SU-DHL-6 (cell line): ENCODE measurements at regions not wholly inside any gene's neighbourhood (a gene's known extent, or its start where the extent isn't known, plus 50 kb on each side); places are given as distances from the start of the nearest gene placed in this dataset.
"Not testable (repeated sequence)": the region's sequence is repeated elsewhere in the genome, so short reads cannot be mapped to it uniquely, and the experiment has no call there.

ENCODE experiments used
- H2AFZ ChIP-seq: fragments of 200-600 bp; sonication (generic); 2 replicates; pipeline ENCODE4 v1.6.1; 2014; ENCODE audit warnings: low read depth, mild to moderate bottlenecking, moderate library complexity, mixed read lengths, antibody characterized with exemption, low read length; ENCODE audit not compliant: severe bottlenecking
- H3F3A ChIP-seq: fragments of 200-600 bp; shearing (Covaris generic); 2 replicates; pipeline ENCODE4 v1.6.0; 2016; ENCODE audit warnings: antibody characterized with exemption, mild to moderate bottlenecking; ENCODE audit not compliant: insufficient read depth
- H3K27ac ChIP-seq: fragments of 200-600 bp; sonication (generic); 2 replicates; pipeline ENCODE4 v1.5.1; 2016; ENCODE audit warnings: low read depth, mild to moderate bottlenecking, low read length, moderate library complexity, mixed read lengths
- H3K27me3 ChIP-seq: fragments of 200-600 bp; sonication (generic), shearing (Covaris generic); 2 replicates; pipeline ENCODE4 v1.6.0; 2014; ENCODE audit warnings: mild to moderate bottlenecking, low read length
- H3K36me3 ChIP-seq: fragments of 200-600 bp; sonication (generic); 2 replicates; pipeline ENCODE4 v1.6.1; 2014; ENCODE audit warnings: mild to moderate bottlenecking, low read length, mixed read lengths
- H3K4me2 ChIP-seq: fragments of 300-600, 200-600 bp; shearing (Covaris generic), sonication (generic); 2 replicates; pipeline ENCODE4 v1.6.0; 2014; ENCODE audit warnings: low read length, low read depth, mild to moderate bottlenecking; ENCODE audit not compliant: poor library complexity, severe bottlenecking
- H3K4me3 ChIP-seq: fragments of 200-600 bp; sonication (generic); 2 replicates; pipeline ENCODE4 v1.5.1; 2014; ENCODE audit warnings: antibody characterized with exemption, low read length, mild to moderate bottlenecking, mixed read lengths; ENCODE audit not compliant: insufficient read depth, poor library complexity, severe bottlenecking
- H3K79me2 ChIP-seq: fragments of 200-600 bp; sonication (generic); 2 replicates; pipeline ENCODE4 v1.6.1; 2014; ENCODE audit warnings: mild to moderate bottlenecking, low read length, moderate library complexity; ENCODE audit not compliant: insufficient read depth
- H3K9ac ChIP-seq: fragments of 200-600 bp; sonication (generic); 2 replicates; pipeline ENCODE4 v1.7.0; 2014; ENCODE audit warnings: mild to moderate bottlenecking, low read length
- H3K9me2 ChIP-seq: fragments of 200-600 bp; sonication (generic); replicated peaks from 2 replicates; pipeline ENCODE4 v1.6.1; 2014; ENCODE audit warnings: low read length; ENCODE audit not compliant: insufficient read depth
- H3K9me3 ChIP-seq: fragments of 200-600 bp; sonication (generic); 2 replicates; pipeline ENCODE4 v1.6.1; 2014; ENCODE audit warnings: low read length, mixed read lengths; ENCODE audit not compliant: insufficient read depth
- H4K20me1 ChIP-seq: fragments of 200-600 bp; sonication (generic); 2 replicates; pipeline ENCODE4 v1.6.1; 2014; ENCODE audit warnings: low read depth, mild to moderate bottlenecking, antibody characterized with exemption, low read length, moderate library complexity, mixed read lengths
- EZH2phosphoT487 ChIP-seq: fragments of 200-600 bp; sonication (generic), shearing (Covaris generic); conservative IDR thresholded peaks from 2 replicates; pipeline ENCODE4 v1.6.1; 2018; ENCODE audit warnings: mild to moderate bottlenecking, antibody characterized with exemption, low read length, moderate library complexity, mixed read lengths
- TF ChIP-seq, protein P1 (sequence below): fragments of 200-600 bp; sonication (generic); IDR thresholded peaks from one replicate; pipeline ENCODE4 v1.5.1; 2017; ENCODE audit warnings: antibody characterized with exemption, mild to moderate bottlenecking, low read length, moderate library complexity; ENCODE audit not compliant: insufficient read depth, poor library complexity, severe bottlenecking

DNA sequence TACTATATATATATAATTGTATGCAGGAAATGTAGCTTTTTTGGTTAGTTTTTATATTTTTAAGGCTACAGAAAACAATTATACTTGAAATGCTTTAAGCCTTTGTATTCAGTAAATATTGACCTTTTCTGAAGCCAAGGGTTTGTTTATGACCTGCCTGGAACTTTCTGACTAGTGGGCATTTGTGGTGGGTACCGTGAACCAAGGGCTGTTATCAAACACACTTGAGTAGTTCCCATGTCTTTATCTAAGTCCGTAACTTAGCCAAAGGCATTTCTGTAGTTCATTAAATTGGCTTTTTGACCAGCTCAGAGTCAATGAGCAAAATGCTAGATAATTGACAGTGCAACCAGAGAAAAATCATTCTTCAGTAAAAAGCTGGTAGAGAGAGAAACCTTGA, 1444.2 kb upstream of the SLC10A2 start:
- Histone ChIP-seq H3K9me2 (no peaks in the 10 kb centered on the region), H2AFZ (no peak overlapping the region), H3K27me3 (no peaks in the 10 kb centered on the region), H4K20me1 (no peaks in the 10 kb centered on the region), H3K4me2 (no peak overlapping the region), H3K36me3 (no peaks in the 10 kb centered on the region), H3K9ac (no peak overlapping the region), H3K9me3 (no peaks in the 10 kb centered on the region), H3K27ac (no peak overlapping the region), H3F3A (no peaks in the 10 kb centered on the region), H3K4me3 (no peak overlapping the region), H3K79me2 (no peaks in the 10 kb centered on the region)
- TF ChIP-seq, protein P1, sequence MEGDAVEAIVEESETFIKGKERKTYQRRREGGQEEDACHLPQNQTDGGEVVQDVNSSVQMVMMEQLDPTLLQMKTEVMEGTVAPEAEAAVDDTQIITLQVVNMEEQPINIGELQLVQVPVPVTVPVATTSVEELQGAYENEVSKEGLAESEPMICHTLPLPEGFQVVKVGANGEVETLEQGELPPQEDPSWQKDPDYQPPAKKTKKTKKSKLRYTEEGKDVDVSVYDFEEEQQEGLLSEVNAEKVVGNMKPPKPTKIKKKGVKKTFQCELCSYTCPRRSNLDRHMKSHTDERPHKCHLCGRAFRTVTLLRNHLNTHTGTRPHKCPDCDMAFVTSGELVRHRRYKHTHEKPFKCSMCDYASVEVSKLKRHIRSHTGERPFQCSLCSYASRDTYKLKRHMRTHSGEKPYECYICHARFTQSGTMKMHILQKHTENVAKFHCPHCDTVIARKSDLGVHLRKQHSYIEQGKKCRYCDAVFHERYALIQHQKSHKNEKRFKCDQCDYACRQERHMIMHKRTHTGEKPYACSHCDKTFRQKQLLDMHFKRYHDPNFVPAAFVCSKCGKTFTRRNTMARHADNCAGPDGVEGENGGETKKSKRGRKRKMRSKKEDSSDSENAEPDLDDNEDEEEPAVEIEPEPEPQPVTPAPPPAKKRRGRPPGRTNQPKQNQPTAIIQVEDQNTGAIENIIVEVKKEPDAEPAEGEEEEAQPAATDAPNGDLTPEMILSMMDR, result no peak
- TF ChIP-seq EZH2phosphoT487, result no peak

DNA sequence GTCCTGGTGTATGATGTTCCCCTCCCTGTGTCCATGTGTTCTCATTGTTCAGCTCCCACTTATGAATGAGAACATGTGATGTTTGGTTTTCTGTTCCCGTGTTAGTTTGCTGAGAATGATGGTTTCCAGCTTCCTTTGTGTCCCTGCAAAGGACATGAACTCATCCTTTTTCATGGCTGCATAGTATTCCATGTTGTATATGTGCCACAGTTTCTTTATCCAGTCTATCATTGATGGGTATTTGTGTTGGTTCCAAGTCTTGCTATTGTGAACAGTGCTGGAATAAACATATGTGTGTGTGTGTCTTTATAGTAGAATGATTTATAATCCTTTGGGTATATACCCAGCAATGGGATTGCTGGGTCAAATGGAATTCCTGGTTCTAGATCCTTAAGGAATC, 1427.3 kb upstream of the SLC10A2 start:
- H3K4me3 ChIP-seq, H3K9ac ChIP-seq, H3K9me2 ChIP-seq, H4K20me1 ChIP-seq, H3K9me3 ChIP-seq, H3K27me3 ChIP-seq, H3K4me2 ChIP-seq, H3K36me3 ChIP-seq, H3K79me2 ChIP-seq, H3K27ac ChIP-seq, H2AFZ ChIP-seq, H3F3A ChIP-seq: not testable (repeated sequence)

DNA sequence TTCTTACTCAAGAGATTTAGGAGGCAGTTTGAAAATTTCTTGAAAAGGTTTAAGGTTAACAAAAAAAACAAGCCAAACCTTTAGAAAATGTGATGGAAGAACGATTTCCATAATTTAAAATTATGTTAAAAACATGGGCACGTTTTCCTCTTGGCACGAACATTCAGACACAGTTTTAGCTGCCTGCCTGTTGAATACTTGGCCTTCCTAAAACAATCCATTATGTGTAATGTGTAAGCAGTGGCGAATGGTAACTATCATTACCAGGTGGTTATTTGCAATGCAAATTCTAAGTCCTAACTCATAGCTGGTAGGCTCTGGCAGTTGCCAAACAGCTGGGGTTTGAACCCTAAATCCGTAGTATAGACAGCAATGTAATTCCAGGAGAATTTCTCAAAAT, 1425.7 kb upstream of the SLC10A2 start:
- Histone ChIP-seq H3K9me2 (no peaks in the 10 kb centered on the region), H3K27ac (no peak overlapping the region), H3F3A (no peaks in the 10 kb centered on the region), H3K4me3 (no peak overlapping the region), H3K9ac (no peak overlapping the region), H3K9me3 (no peaks in the 10 kb centered on the region), H4K20me1 (no peaks in the 10 kb centered on the region; the same call in 1 of the 2 replicates), H3K27me3 (no peaks in the 10 kb centered on the region), H2AFZ (no peak overlapping the region), H3K4me2 (no peak overlapping the region), H3K36me3 (no peaks in the 10 kb centered on the region), H3K79me2 (no peaks in the 10 kb centered on the region)
- no peak for TF ChIP-seq EZH2phosphoT487
- TF ChIP-seq, protein P1, result no peak

DNA sequence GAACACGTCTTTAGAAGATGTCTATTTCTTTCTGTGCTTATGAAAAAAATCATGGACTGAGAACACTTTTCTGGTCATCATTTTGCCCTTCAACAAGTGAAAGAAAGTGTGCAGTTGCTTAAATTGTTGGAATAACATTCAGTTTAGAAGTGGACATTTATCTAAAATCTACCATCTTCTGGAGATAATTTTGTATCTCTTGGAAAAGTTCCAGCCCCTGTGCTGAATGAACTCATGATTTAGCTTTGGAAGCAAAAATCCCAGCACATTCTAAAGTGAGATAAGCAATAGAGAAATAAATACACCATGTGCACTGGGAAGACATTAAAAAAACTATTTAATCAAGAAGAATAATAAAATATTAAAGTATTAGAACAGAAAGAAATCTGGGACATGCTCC, 1420.8 kb upstream of the SLC10A2 start:
- no peaks in the 10 kb centered on the region for H3F3A ChIP-seq
- no peaks in the 10 kb centered on the region for H3K36me3 ChIP-seq
- H3K9me2 ChIP-seq, result no peaks in the 10 kb centered on the region
- H2AFZ ChIP-seq, result no peak overlapping the region
- no peaks in the 10 kb centered on the region; the same call in 1 of the 2 replicates for H4K20me1 ChIP-seq
- no peaks in the 10 kb centered on the region for H3K79me2 ChIP-seq
- H3K9me3 ChIP-seq, result no peaks in the 10 kb centered on the region
- H3K27me3 ChIP-seq, result no peaks in the 10 kb centered on the region
- no peak for TF ChIP-seq EZH2phosphoT487
- TF ChIP-seq, protein P1, result no peak
- H3K27ac ChIP-seq, result no peak overlapping the region
- no peak overlapping the region for H3K9ac ChIP-seq
- H3K4me2 ChIP-seq, result no peak overlapping the region
- no peak overlapping the region for H3K4me3 ChIP-seq
